Panc1 (cell line): ENCODE measurements at regions not wholly inside any gene's neighbourhood (a gene's known extent, or its start where the extent isn't known, plus 50 kb on each side); places are given as distances from the start of the nearest gene placed in this dataset.

ENCODE experiments used
- POLR2AphosphoS5 ChIP-seq: IDR thresholded peaks from 2 replicates; pipeline ENCODE4 v1.6.1; 2012; ENCODE audit warnings: mild to moderate bottlenecking, low read depth, low read length, moderate library complexity
- REST ChIP-seq, 2 experiments: IDR thresholded peaks; 2 replicates each; pipeline ENCODE4 v1.6.1; 2011 to 2012; ENCODE audit warnings: low read depth in 2 of 2, control low read depth in 1 of 2, low read length in 1 of 2, mild to moderate bottlenecking in 1 of 2, moderate library complexity in 1 of 2; ENCODE audit not compliant: insufficient read depth in 1 of 2
- SIN3A ChIP-seq: IDR thresholded peaks from 2 replicates; pipeline ENCODE4 v1.6.1; 2012; ENCODE audit warnings: low read depth, mild to moderate bottlenecking, low read length, moderate library complexity, borderline replicate concordance; ENCODE audit not compliant: insufficient read depth
- TF ChIP-seq, protein P1 (sequence below): fragments of 450-650 bp; IDR thresholded peaks from 2 replicates; pipeline ENCODE4 v1.5.1; 2017; ENCODE audit warnings: mild to moderate bottlenecking

- TF ChIP-seq, protein P1, sequence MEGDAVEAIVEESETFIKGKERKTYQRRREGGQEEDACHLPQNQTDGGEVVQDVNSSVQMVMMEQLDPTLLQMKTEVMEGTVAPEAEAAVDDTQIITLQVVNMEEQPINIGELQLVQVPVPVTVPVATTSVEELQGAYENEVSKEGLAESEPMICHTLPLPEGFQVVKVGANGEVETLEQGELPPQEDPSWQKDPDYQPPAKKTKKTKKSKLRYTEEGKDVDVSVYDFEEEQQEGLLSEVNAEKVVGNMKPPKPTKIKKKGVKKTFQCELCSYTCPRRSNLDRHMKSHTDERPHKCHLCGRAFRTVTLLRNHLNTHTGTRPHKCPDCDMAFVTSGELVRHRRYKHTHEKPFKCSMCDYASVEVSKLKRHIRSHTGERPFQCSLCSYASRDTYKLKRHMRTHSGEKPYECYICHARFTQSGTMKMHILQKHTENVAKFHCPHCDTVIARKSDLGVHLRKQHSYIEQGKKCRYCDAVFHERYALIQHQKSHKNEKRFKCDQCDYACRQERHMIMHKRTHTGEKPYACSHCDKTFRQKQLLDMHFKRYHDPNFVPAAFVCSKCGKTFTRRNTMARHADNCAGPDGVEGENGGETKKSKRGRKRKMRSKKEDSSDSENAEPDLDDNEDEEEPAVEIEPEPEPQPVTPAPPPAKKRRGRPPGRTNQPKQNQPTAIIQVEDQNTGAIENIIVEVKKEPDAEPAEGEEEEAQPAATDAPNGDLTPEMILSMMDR = no peak
- no peak for TF ChIP-seq REST (IDR thresholded peaks at IDR 0.05; ENCODE audit: insufficient read depth in 1 of 2, low read depth in 2 of 2, low read length in 1 of 2)
- no peak for TF ChIP-seq POLR2AphosphoS5
- no peak for TF ChIP-seq SIN3A
Measured at GRCh38 chr7:1325646-1326510, 93.2 kb downstream of the UNCX start.
